Glutamatergic neuron (in vitro differentiated cells): ENCODE measurements at regions not wholly inside any gene's neighbourhood (a gene's known extent, or its start where the extent isn't known, plus 50 kb on each side); places are given as distances from the start of the nearest gene placed in this dataset.
"Not testable (repeated sequence)": the region's sequence is repeated elsewhere in the genome, so short reads cannot be mapped to it uniquely, and the experiment has no call there.

ENCODE experiments used
- DNase-seq: peaks from one replicate; pipeline ENCODE4 v3.0.0; 2022
- H3K27ac Mint-ChIP-seq: one replicate; pipeline ENCODE4 v1.8.0; 2020; ENCODE audit warnings: mild to moderate bottlenecking, mixed read lengths, inconsistent platforms; ENCODE audit not compliant: unreplicated experiment
- H3K27me3 Mint-ChIP-seq: one replicate; pipeline ENCODE4 v1.8.0; 2020; ENCODE audit warnings: mild to moderate bottlenecking, moderate library complexity, mixed read lengths, inconsistent platforms; ENCODE audit not compliant: unreplicated experiment
- H3K36me3 Mint-ChIP-seq: one replicate; pipeline ENCODE4 v1.8.0; 2020; ENCODE audit warnings: mild to moderate bottlenecking, mixed read lengths, inconsistent platforms; ENCODE audit not compliant: unreplicated experiment
- H3K4me1 Mint-ChIP-seq: one replicate; pipeline ENCODE4 v1.8.0; 2020; ENCODE audit warnings: mild to moderate bottlenecking, low read depth, mixed read lengths, inconsistent platforms; ENCODE audit not compliant: unreplicated experiment
- H3K4me3 Mint-ChIP-seq: one replicate; pipeline ENCODE4 v1.8.0; 2020; ENCODE audit warnings: mild to moderate bottlenecking, mixed read lengths, inconsistent platforms; ENCODE audit not compliant: unreplicated experiment
- H3K9me3 Mint-ChIP-seq: one replicate; pipeline ENCODE4 v1.8.0; 2020; ENCODE audit warnings: mild to moderate bottlenecking, moderate library complexity, mixed read lengths, inconsistent platforms; ENCODE audit not compliant: unreplicated experiment
- CTCF ChIP-seq: fragments of 200-600 bp; sonication (generic); IDR thresholded peaks from one replicate; pipeline ENCODE4 v1.5.0; 2021; ENCODE audit not compliant: partially characterized antibody, unreplicated experiment

GRCh38 chr2:145905371-145905770 is 1385.5 kb upstream of the ZEB2 start:
- Mint-ChIP-seq H3K27ac (no peak overlapping the region), H3K9me3 (no peaks in the 10 kb centered on the region), H3K36me3 (no peaks in the 10 kb centered on the region), H3K4me1 (no peaks in the 10 kb centered on the region), H3K4me3 (no peak overlapping the region), H3K27me3 (no peaks in the 10 kb centered on the region)
- DNase-seq: no peak
- TF ChIP-seq CTCF: no peak

- H3K9me3 Mint-ChIP-seq: no peaks in the 10 kb centered on the region
- no peak overlapping the region for H3K4me3 Mint-ChIP-seq
- no peaks in the 10 kb centered on the region for H3K4me1 Mint-ChIP-seq
- TF ChIP-seq CTCF: no peak
- no peak overlapping the region for H3K27ac Mint-ChIP-seq
- no peak for DNase-seq
- no peaks in the 10 kb centered on the region for H3K36me3 Mint-ChIP-seq
- no peaks in the 10 kb centered on the region for H3K27me3 Mint-ChIP-seq
Measured at GRCh38 chr2:145897151-145897550, 1377.2 kb upstream of the ZEB2 start.

GRCh38 chr2:145887915-145888314 is 1368.0 kb upstream of the ZEB2 start:
- Mint-ChIP-seq H3K27ac (no peak overlapping the region), H3K4me1 (peaks cover 3% of the 10 kb centered on the region)

GRCh38 chr2:145880997-145881396 is 1361.1 kb upstream of the ZEB2 start:
- DNase-seq, H3K9me3 Mint-ChIP-seq, H3K27me3 Mint-ChIP-seq, H3K4me3 Mint-ChIP-seq, H3K4me1 Mint-ChIP-seq, H3K27ac Mint-ChIP-seq, H3K36me3 Mint-ChIP-seq: not testable (repeated sequence)

More at GRCh38 chr2:145887915-145888314, 1368.0 kb upstream of the ZEB2 start:
- Mint-ChIP-seq H3K4me3 (no peak overlapping the region), H3K36me3 (peaks cover 5% of the 10 kb centered on the region), H3K9me3 (no peaks in the 10 kb centered on the region), H3K27me3 (no peaks in the 10 kb centered on the region)
- TF ChIP-seq CTCF: no peak
- DNase-seq: no peak

GRCh38 chr2:145875016-145875415 is 1355.1 kb upstream of the ZEB2 start:
- no peak for TF ChIP-seq CTCF
- Mint-ChIP-seq H3K9me3 (peaks cover 2% of the 10 kb centered on the region), H3K36me3 (no peaks in the 10 kb centered on the region), H3K27ac (no peak overlapping the region), H3K27me3 (no peaks in the 10 kb centered on the region), H3K4me1 (peaks cover 11% of the 10 kb centered on the region), H3K4me3 (no peak overlapping the region)
- DNase-seq: no peak

- Mint-ChIP-seq H3K27me3 (no peaks in the 10 kb centered on the region), H3K4me3 (no peak overlapping the region), H3K9me3 (peaks cover 2% of the 10 kb centered on the region), H3K27ac (no peak overlapping the region), H3K36me3 (no peaks in the 10 kb centered on the region), H3K4me1 (peaks cover 15% of the 10 kb centered on the region)
- DNase-seq: no peak
- no peak for TF ChIP-seq CTCF
Measured at GRCh38 chr2:145874466-145874865, 1354.5 kb upstream of the ZEB2 start.
